Lower leg skin (tissue), 4 donors: ENCODE measurements at regions not wholly inside any gene's neighbourhood (a gene's known extent, or its start where the extent isn't known, plus 50 kb on each side); places are given as distances from the start of the nearest gene placed in this dataset.

Source experiments
- DNase-seq, 2 donors: peaks; one replicate each; pipeline ENCODE4 v3.0.0-alpha.2; 2019; ENCODE audit warnings: low spot score in 2 of 2
- H3K4me3 ChIP-seq: fragments of 200-600 bp; sonication (generic); 2 replicates; pipeline ENCODE4 v1.5.1; 2017; ENCODE audit warnings: mild to moderate bottlenecking, low read depth; ENCODE audit not compliant: poor library complexity, severe bottlenecking
- POLR2A ChIP-seq, 2 donors: fragments of 450-650 bp; IDR thresholded peaks; one replicate each; pipeline ENCODE4 v1.6.1; 2016 to 2017; ENCODE audit warnings: antibody characterized with exemption in 2 of 2, mild to moderate bottlenecking in 1 of 2, moderate library complexity in 1 of 2
- WGBS, 2 donors: methylation state at CpG; one replicate each; pipeline ENCODE4 v1.1.5; 2018; 5-methylcytosine and 5-hydroxymethylcytosine counted together
- intact Hi-C: fragments of 100-400 bp; cut with DNase I; formaldehyde crosslinking; loops from one replicate; pipeline ENCODE4 v1.15.0; 2023; ENCODE audit warnings: low total_unique reads
- TF ChIP-seq, protein P1 (sequence below), 3 donors: fragments of 450-650 bp; IDR thresholded peaks; one replicate each; pipeline ENCODE4 v1.5.1; 2016; ENCODE audit warnings: antibody characterized with exemption in 3 of 3, mild to moderate bottlenecking in 3 of 3, moderate library complexity in 2 of 3

DNA sequence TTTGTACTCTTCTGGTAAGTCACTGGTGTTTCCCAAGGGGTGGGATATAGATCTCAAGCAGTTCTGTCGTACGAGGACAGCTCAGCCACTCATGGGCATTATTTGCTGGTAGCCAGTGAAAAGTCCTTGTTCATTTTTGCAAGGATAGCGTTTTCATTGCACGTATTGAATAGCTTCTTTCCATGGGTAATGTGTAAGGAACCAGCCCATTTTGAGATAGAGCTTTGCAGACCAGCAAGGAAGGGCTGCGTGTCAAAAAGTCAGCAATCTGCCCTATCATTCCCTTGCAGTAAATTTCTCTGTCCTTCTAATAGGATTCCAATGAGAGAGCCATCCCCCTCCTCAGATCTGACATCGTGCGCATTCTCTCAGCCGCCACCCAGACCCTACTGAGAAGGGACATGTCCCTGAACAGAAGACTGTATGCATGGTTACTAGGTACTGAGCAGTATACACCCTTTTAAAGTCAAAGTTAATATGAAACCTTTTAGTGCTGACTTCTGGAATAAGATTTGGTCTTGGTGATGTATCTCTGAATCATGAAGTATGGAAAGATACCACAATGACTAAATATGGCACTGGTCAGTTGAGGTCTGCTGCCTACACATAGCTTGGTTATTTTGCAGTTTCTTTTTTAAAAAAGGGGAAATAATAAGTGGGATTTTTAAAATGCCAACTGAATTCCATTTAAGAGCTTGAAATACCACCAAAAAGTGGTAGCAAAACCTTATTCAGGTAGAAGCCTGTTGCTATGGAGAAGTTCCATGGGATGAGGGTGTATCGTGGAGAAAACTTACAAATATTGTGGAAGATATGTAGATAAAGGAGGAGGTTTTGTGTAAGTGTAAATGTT is 55.3 kb downstream of the DOP1B start:
- TF ChIP-seq, protein P1, sequence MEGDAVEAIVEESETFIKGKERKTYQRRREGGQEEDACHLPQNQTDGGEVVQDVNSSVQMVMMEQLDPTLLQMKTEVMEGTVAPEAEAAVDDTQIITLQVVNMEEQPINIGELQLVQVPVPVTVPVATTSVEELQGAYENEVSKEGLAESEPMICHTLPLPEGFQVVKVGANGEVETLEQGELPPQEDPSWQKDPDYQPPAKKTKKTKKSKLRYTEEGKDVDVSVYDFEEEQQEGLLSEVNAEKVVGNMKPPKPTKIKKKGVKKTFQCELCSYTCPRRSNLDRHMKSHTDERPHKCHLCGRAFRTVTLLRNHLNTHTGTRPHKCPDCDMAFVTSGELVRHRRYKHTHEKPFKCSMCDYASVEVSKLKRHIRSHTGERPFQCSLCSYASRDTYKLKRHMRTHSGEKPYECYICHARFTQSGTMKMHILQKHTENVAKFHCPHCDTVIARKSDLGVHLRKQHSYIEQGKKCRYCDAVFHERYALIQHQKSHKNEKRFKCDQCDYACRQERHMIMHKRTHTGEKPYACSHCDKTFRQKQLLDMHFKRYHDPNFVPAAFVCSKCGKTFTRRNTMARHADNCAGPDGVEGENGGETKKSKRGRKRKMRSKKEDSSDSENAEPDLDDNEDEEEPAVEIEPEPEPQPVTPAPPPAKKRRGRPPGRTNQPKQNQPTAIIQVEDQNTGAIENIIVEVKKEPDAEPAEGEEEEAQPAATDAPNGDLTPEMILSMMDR (IDR thresholded peaks at IDR 0.05), result no peak
- no peak overlapping the region for H3K4me3 ChIP-seq
- 93 to 96% methylated on average over 9 of the region's 9 CpGs for WGBS, 2 donors
- intact Hi-C loops, result no loop called here
- no peak for DNase-seq

DNA sequence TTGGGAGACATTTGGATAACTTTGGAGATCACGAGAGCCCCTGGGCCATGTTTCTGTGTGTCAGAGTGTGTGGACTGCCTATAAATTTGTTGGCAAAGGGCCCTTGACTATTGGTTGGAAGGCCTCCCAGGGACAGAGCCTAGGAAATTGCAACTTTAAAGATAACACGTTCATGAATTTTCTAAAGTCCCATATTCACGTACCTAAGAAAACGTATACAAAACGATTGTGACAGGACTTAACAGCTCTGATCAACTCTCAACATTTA is 55.8 kb downstream of the DOP1B start:
- intact Hi-C loops, result no loop called here
- no peak for TF ChIP-seq POLR2A (IDR thresholded peaks at IDR 0.05)
- TF ChIP-seq, protein P1 (IDR thresholded peaks at IDR 0.05), result no peak
- DNase-seq, result no peak
- 94% methylated on average over 5 of the region's 5 CpGs for WGBS, 2 donors
- no peak overlapping the region for H3K4me3 ChIP-seq

DNA sequence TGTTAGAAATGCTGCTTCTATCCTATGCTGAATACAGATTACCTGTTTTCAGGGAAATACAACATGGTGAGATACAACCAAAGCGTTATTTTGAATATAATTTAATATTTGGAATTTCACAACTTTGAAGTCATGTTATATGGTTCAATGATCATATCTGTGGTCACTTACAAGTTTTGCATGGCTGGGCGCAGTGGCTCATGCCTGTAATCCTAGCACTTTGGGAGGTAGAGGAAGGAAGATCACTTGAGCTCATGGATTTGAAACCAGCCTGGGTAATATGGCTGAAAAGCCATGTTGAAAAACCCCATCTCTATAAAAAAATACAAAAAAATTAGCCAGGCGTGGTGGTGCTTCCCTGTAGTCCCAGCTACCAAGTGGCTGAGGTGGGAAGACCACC is 57.9 kb downstream of the DOP1B start:
- 99% methylated on average over 3 of the region's 3 CpGs for WGBS, 2 donors
- TF ChIP-seq, protein P1 (IDR thresholded peaks at IDR 0.05), result no peak
- no peak for TF ChIP-seq POLR2A (IDR thresholded peaks at IDR 0.05)
- no peak overlapping the region for H3K4me3 ChIP-seq
- no peak for DNase-seq
- intact Hi-C loops, result no loop called here

DNA sequence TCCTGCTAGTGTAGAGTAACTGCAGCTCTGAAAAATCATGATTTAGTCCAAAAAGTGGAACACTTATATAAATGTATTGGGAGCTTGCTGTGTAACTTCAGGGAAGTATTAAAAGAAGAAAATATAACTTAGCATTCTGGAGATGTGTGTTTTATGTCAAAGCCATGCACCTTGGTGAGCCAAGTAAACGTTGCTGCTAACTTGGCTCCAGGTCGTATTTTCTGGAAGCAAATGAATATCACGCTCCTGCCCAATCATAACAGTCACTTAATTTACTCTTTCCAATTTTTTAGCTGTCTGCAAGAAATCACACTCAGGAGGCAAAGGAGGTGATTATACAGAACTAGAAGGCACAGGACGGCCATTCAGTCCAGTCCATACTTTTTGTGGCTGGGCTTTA is 61.1 kb downstream of the DOP1B start:
- WGBS, 2 donors, result 66 to 71% methylated on average over 4 of the region's 4 CpGs
- no peak overlapping the region for H3K4me3 ChIP-seq
- DNase-seq, result no peak
- intact Hi-C loops, result no loop called here
- no peak for TF ChIP-seq POLR2A (IDR thresholded peaks at IDR 0.05)
- TF ChIP-seq, protein P1 (IDR thresholded peaks at IDR 0.05), result no peak

DNA sequence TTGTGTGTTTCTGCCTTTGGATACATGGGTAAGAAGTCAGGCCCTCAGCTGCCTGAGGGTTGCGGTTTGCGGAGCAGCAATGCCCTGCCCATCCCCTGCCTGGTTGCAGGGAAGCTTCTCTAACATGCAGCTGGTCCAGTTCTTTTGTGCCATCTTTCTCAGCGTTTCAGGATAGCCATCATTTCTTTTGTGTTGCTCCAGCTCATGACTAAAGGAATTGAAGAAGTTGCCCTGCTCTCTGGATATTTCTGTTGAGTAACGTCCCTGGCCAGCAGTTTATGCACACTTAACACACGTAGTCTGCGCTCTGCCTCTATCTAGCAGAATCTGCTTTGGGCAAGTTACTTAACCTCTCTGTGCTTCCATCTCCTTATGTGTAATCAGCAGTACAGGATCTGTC is 62.1 kb downstream of the DOP1B start:
- DNase-seq, result no peak
- H3K4me3 ChIP-seq, result no peak overlapping the region
- WGBS, 2 donors, result 83 to 85% methylated on average over 6 of the region's 6 CpGs
- intact Hi-C loops, result no loop called here
- no peak for TF ChIP-seq POLR2A (IDR thresholded peaks at IDR 0.05)
- TF ChIP-seq, protein P1 (IDR thresholded peaks at IDR 0.05), result no peak

DNA sequence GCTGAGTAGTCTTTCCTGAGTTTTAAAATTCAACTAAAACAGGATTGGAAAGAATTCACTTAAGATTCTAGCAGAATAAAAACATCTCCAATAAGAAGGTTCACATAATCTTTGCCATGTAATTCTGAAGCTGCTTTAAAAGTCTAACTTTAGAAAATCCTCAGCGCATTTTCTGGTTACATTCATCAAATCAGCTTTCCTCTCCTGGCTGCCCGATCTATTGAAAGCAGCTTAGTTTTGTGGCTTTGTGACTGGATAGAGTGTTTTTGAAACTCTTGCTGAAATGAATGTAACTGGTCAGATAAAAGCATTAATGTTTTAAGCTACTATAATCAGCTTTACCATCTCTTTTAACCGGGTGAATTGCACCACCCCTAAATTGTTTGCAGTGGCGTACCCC is 66.8 kb downstream of the DOP1B start:
- H3K4me3 ChIP-seq, result no peak overlapping the region

More for the DNA sequence above, 66.8 kb downstream of the DOP1B start:
- intact Hi-C loops, result no loop called here
- 87 to 88% methylated on average over 4 of the region's 4 CpGs for WGBS, 2 donors
- TF ChIP-seq, protein P1 (IDR thresholded peaks at IDR 0.05), result no peak
- TF ChIP-seq POLR2A (IDR thresholded peaks at IDR 0.05), result no peak
- DNase-seq, result no peak
